K562 (cell line): ENCODE measurements at regions not wholly inside any gene's neighbourhood (a gene's known extent, or its start where the extent isn't known, plus 50 kb on each side); places are given as distances from the start of the nearest gene placed in this dataset.

ENCODE experiments used
- ATF3 ChIP-seq, 2 experiments: fragments of 450-650 bp in 1 of 2; sonication (generic) in 1 of 2; formaldehyde crosslinking in 1 of 2; IDR thresholded peaks in 1 of 2; conservative IDR thresholded peaks in 1 of 2; 2 replicates each; pipeline versions ENCODE4 v1.6.1 to v1.8.1; 2016 to 2023; ENCODE audit warnings: mild to moderate bottlenecking in 2 of 2, moderate library complexity in 2 of 2, inconsistent platforms in 1 of 2, missing genetic modification reagents in 1 of 2
- EZH2 ChIP-seq: IDR thresholded peaks from 2 replicates; pipeline ENCODE4 v1.6.1; 2012; ENCODE audit warnings: low read depth, mild to moderate bottlenecking, inconsistent platforms, low read length, borderline replicate concordance
- JUND ChIP-seq, 2 experiments: IDR thresholded peaks; 2 replicates in 1 of 2; 3 replicates in 1 of 2; pipeline ENCODE4 v1.6.1; 2011; ENCODE audit warnings: borderline replicate concordance in 2 of 2, low read depth in 2 of 2, low read length in 2 of 2, improper control_type of control experiment in 1 of 2, missing biosample characterization in 1 of 2, missing genetic modification characterization in 1 of 2, missing genetic modification reagents in 1 of 2
- POLR2A ChIP-seq: fragments of 450-650 bp; conservative IDR thresholded peaks from 2 replicates; pipeline ENCODE4 v1.6.1; 2016
- POLR2AphosphoS5 ChIP-seq: IDR thresholded peaks from 2 replicates; pipeline ENCODE4 v1.6.1; 2011; ENCODE audit warnings: mild to moderate bottlenecking, low read depth, low read length, moderate library complexity; ENCODE audit not compliant: control insufficient read depth, insufficient read depth
- TEAD4 ChIP-seq, 2 experiments: sonication (generic) in 1 of 2; formaldehyde crosslinking in 1 of 2; IDR thresholded peaks; 2 replicates each; pipeline versions ENCODE4 v1.6.1 to v1.8.0; 2012 to 2022; ENCODE audit warnings: borderline replicate concordance in 1 of 2, inconsistent platforms in 1 of 2, low read length in 1 of 2, mild to moderate bottlenecking in 1 of 2, missing genetic modification reagents in 1 of 2
- TSC22D4 ChIP-seq: fragments of 450-650 bp; IDR thresholded peaks from 2 replicates; pipeline ENCODE4 v1.6.1; 2016; ENCODE audit warnings: missing genetic modification characterization, missing biosample characterization, control low read depth

- TF ChIP-seq ATF3 (IDR thresholded peaks at IDR 0.05) (no peak), ATF3 (CRISPR knock-in tag; conservative IDR thresholded peaks at IDR 0.05) (no peak), TEAD4 (IDR thresholded peaks at IDR 0.05; ENCODE audit: low read length) (no peak), TEAD4 (CRISPR knock-in tag; IDR thresholded peaks at IDR 0.05; ENCODE audit: borderline replicate concordance) (no peak), JUND (IDR thresholded peaks at IDR 0.05; ENCODE audit: borderline replicate concordance, low read depth, low read length) (no peak), JUND (tag; IDR thresholded peaks at IDR 0.05; ENCODE audit: borderline replicate concordance, low read depth, low read length) (no peak), TSC22D4 (tag) (no peak), POLR2A (no peak), POLR2AphosphoS5 (no peak), EZH2 (no peak)
Measured at GRCh38 chr3:124298951-124299350, 307.0 kb upstream of the ROPN1 start.
